OCI-LY7 (cell line): ENCODE measurements at regions not wholly inside any gene's neighbourhood (a gene's known extent, or its start where the extent isn't known, plus 50 kb on each side); places are given as distances from the start of the nearest gene placed in this dataset.

Experiments used
- BruUV-seq: library from RNA; stranded (reverse); fragments of 400-500 nt; replicated peaks from 2 replicates; lab custom pipeline; 2021; lab: Mats Ljungman, UMichigan
- CTCF ChIA-PET: fragments of 300-600 bp; sonication (Branson Sonifier 250); formaldehyde crosslinking; loops from one replicate; lab custom pipeline; 2022; ENCODE audit warnings: antibody characterized with exemption; ENCODE audit not compliant: unreplicated experiment; lab: Charles Lee
- POLR2A ChIA-PET: fragments of 300-600 bp; sonication (Branson Sonifier 250); formaldehyde crosslinking; loops from one replicate; lab custom pipeline; 2022; ENCODE audit warnings: antibody characterized with exemption; lab: Charles Lee
- DNase-seq: peaks from one replicate; pipeline ENCODE4 v3.0.0-alpha.2; 2015; ENCODE audit warnings: low spot score
- H2AFZ ChIP-seq: fragments of 200-600 bp; sonication (generic), shearing (Covaris generic); 2 replicates; pipeline ENCODE4 v1.6.1; 2014; ENCODE audit warnings: mild to moderate bottlenecking, antibody characterized with exemption, low read length, moderate library complexity
- H3K27ac ChIP-seq: fragments of 200-600 bp; sonication (generic); 2 replicates; pipeline ENCODE4 v1.5.1; 2014; ENCODE audit warnings: mixed run types, low read depth, mild to moderate bottlenecking, moderate library complexity, low read length, inconsistent platforms; ENCODE audit not compliant: poor library complexity, severe bottlenecking
- H3K36me3 ChIP-seq: fragments of 200-600 bp; sonication (generic); 2 replicates; pipeline ENCODE4 v1.6.1; 2014; ENCODE audit warnings: mild to moderate bottlenecking, antibody characterized with exemption, low read length, moderate library complexity, mixed read lengths; ENCODE audit not compliant: insufficient read depth
- H3K4me1 ChIP-seq: fragments of 200-600 bp; sonication (generic); 2 replicates; pipeline ENCODE4 v1.5.1; 2014; ENCODE audit warnings: mild to moderate bottlenecking, low read length; ENCODE audit not compliant: insufficient read depth, poor library complexity, severe bottlenecking
- H3K4me2 ChIP-seq: fragments of 200-600 bp; sonication (generic); 2 replicates; pipeline ENCODE4 v1.6.1; 2014; ENCODE audit warnings: mild to moderate bottlenecking, low read length
- H3K4me3 ChIP-seq: fragments of 200-600 bp; sonication (generic); 2 replicates; pipeline ENCODE4 v1.5.1; 2014; ENCODE audit warnings: mild to moderate bottlenecking, low read depth, low read length; ENCODE audit not compliant: poor library complexity, severe bottlenecking
- H3K79me2 ChIP-seq: fragments of 200-600 bp; sonication (generic); 2 replicates; pipeline ENCODE4 v1.6.1; 2016; ENCODE audit warnings: low read depth, mild to moderate bottlenecking, low read length, moderate library complexity, mixed read lengths; ENCODE audit not compliant: insufficient read depth
- H3K9me2 ChIP-seq: fragments of 200-600 bp; sonication (generic); 2 replicates; pipeline ENCODE4 v1.6.1; 2016; ENCODE audit warnings: mild to moderate bottlenecking, low read length, mixed read lengths; ENCODE audit not compliant: insufficient read depth
- H3K9me3 ChIP-seq: fragments of 200-600 bp; sonication (generic); 2 replicates; pipeline ENCODE4 v1.6.1; 2014; ENCODE audit warnings: mild to moderate bottlenecking, mixed run types, low read length, mixed read lengths
- H4K20me1 ChIP-seq: fragments of 200-600 bp; sonication (generic); 2 replicates; pipeline ENCODE4 v1.6.1; 2014; ENCODE audit warnings: mild to moderate bottlenecking, antibody characterized with exemption, low read length, moderate library complexity, mixed read lengths; ENCODE audit not compliant: insufficient read depth
- EZH2phosphoT487 ChIP-seq: fragments of 200-600 bp; sonication (generic); IDR thresholded peaks from 2 replicates; pipeline ENCODE4 v1.6.1; 2018; ENCODE audit warnings: low read depth, borderline replicate concordance, mild to moderate bottlenecking, mixed run types, antibody characterized with exemption, low read length, moderate library complexity, mixed read lengths
- intact Hi-C: fragments of 100-400 bp; cut with micrococcal nuclease; formaldehyde crosslinking; loops from one replicate; pipeline ENCODE4 v1.10.0; 2022; ENCODE audit not compliant: unreplicated experiment
- TF ChIP-seq, protein P1 (sequence below): fragments of 200-600 bp; sonication (generic); conservative IDR thresholded peaks from 2 replicates; pipeline ENCODE4 v1.5.1; 2014; ENCODE audit warnings: mild to moderate bottlenecking, antibody characterized with exemption, low read length, moderate library complexity, mixed read lengths

DNA sequence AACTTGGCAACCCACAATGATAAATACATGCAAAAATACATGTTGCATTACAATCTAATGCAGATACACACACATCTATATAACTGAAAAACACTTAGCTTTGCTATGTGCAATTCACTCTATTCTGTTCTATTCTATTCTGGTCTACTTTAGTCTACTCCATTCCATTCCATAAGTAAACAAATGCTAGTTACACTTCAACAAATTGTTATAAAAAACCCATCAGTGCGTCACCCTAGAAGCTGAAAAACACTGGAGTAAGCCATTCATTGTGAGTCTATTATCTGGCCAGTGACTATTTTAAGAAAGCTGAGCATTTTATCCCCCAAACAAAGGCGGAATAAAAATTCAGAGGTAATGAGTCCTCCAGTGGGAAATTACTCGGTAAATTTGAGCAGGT lies 315.7 kb upstream of the EPHA7 start:
- DNase-seq: no peak
- Histone ChIP-seq H3K27ac (no peak overlapping the region), H3K9me2 (no peaks in the 10 kb centered on the region), H4K20me1 (no peaks in the 10 kb centered on the region), H3K79me2 (no peaks in the 10 kb centered on the region), H3K4me1 (no peaks in the 10 kb centered on the region), H3K9me3 (no peaks in the 10 kb centered on the region), H3K4me3 (no peak overlapping the region), H2AFZ (no peak overlapping the region), H3K4me2 (no peak overlapping the region), H3K36me3 (no peaks in the 10 kb centered on the region)
- TF ChIP-seq EZH2phosphoT487: no peak
- TF ChIP-seq, protein P1, sequence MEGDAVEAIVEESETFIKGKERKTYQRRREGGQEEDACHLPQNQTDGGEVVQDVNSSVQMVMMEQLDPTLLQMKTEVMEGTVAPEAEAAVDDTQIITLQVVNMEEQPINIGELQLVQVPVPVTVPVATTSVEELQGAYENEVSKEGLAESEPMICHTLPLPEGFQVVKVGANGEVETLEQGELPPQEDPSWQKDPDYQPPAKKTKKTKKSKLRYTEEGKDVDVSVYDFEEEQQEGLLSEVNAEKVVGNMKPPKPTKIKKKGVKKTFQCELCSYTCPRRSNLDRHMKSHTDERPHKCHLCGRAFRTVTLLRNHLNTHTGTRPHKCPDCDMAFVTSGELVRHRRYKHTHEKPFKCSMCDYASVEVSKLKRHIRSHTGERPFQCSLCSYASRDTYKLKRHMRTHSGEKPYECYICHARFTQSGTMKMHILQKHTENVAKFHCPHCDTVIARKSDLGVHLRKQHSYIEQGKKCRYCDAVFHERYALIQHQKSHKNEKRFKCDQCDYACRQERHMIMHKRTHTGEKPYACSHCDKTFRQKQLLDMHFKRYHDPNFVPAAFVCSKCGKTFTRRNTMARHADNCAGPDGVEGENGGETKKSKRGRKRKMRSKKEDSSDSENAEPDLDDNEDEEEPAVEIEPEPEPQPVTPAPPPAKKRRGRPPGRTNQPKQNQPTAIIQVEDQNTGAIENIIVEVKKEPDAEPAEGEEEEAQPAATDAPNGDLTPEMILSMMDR: no peak
- intact Hi-C loops: no loop called here
- POLR2A ChIA-PET: interaction anchor here (0.6 to 0.7 kb wide), 2 partner anchors 88 to 106 kb away, joined by 3 read pairs; no protein-coding TSS in a partner anchor
- CTCF ChIA-PET: no interaction called here
- no TSS peak for BruUV-seq

DNA sequence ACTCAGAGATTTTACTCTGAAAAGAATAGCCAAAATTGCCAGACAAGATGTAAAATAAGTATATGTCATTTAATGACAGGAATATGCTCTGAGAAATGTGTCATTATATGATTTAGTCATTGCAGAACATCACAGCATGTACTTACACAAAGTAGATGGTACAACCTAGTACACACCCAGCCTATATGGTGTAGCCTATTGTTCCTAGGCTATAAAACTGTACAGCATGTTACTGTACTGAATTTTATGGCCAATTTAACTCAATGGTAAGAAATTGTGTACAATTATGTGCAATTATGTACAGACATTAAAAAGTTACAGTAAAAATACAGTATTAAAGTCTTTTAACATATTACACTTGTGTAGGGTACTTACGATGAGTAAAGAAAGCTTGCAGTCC lies 311.9 kb upstream of the EPHA7 start:
- H3K9me3 ChIP-seq: no peaks in the 10 kb centered on the region
- no peaks in the 10 kb centered on the region for H3K4me1 ChIP-seq
- no peak overlapping the region for H3K4me3 ChIP-seq
- TF ChIP-seq EZH2phosphoT487: no peak
- no peak overlapping the region for H3K4me2 ChIP-seq
- ChIA-PET CTCF (no interaction called here), POLR2A (no interaction called here)
- intact Hi-C loops: no loop called here
- BruUV-seq: no TSS peak
- H4K20me1 ChIP-seq: no peaks in the 10 kb centered on the region
- H3K9me2 ChIP-seq: no peaks in the 10 kb centered on the region
- H2AFZ ChIP-seq: no peak overlapping the region
- no peaks in the 10 kb centered on the region for H3K79me2 ChIP-seq
- H3K27ac ChIP-seq: no peak overlapping the region
- DNase-seq: no peak
- no peaks in the 10 kb centered on the region for H3K36me3 ChIP-seq

DNA sequence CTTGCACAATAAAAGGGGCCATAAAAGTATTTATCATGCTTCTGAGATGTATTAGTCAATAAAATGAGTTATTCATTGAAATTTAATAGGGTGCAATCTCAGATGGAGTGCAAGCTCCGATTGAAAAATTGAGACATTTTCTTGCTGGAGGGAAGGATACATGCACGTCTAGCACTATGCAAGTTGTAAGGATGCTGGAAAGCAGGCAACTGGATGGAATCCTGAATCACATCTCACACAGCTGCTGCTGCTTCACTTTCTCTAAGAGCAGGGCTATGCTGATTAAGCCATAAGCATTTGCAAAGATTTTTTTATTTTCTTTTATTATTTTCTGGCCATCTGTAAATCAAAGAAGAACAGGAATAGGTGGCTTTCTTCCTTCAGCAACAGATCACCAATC lies 308.8 kb upstream of the EPHA7 start:
- TF ChIP-seq, protein P1: no peak
- TF ChIP-seq EZH2phosphoT487: no peak
- intact Hi-C loops: no loop called here
- Histone ChIP-seq H3K79me2 (no peaks in the 10 kb centered on the region), H3K4me2 (no peak overlapping the region), H3K27ac (no peak overlapping the region), H3K9me3 (no peaks in the 10 kb centered on the region), H4K20me1 (no peaks in the 10 kb centered on the region), H3K4me3 (no peak overlapping the region), H3K9me2 (no peaks in the 10 kb centered on the region), H3K4me1 (no peaks in the 10 kb centered on the region), H2AFZ (no peak overlapping the region), H3K36me3 (no peaks in the 10 kb centered on the region)
- POLR2A ChIA-PET: interaction anchor here (0.6 to 0.7 kb wide), 2 partner anchors 10 to 1070 kb away, joined by 3 read pairs; no protein-coding TSS in a partner anchor
- CTCF ChIA-PET: no interaction called here
- no peak for DNase-seq
- no TSS peak for BruUV-seq
